ENCODE measurements at regions not wholly inside any gene's neighbourhood (a gene's known extent, or its start where the extent isn't known, plus 50 kb on each side); places are given as distances from the start of the nearest gene placed in this dataset.

- Histone ChIP-seq H2AFZ (ENCODE audit: control insufficient read depth, low read length) (no peak overlapping the region), H3K9me1 (ENCODE audit: control insufficient read depth, extremely low read depth, insufficient read depth, low read length) (no peaks in the 10 kb centered on the region), H4K20me1 (ENCODE audit: control insufficient read depth, extremely low read depth, insufficient read depth, low read length) (no peaks in the 10 kb centered on the region), H3K27me3 (ENCODE audit: control insufficient read depth, extremely low read depth, insufficient read depth, low read length) (no peaks in the 10 kb centered on the region), H3K4me3 (ENCODE audit: control insufficient read depth in 2 of 3, extremely low read depth in 1 of 3, insufficient read depth in 2 of 3, low read depth in 1 of 3, low read length in 3 of 3) (no peak overlapping the region), H3K27ac (ENCODE audit: control insufficient read depth, insufficient read depth, low read length) (no peak overlapping the region), H3K36me3 (ENCODE audit: control insufficient read depth in 2 of 2, extremely low read depth in 1 of 2, insufficient read depth in 2 of 2, low read length in 2 of 2) (no peaks in the 10 kb centered on the region), H3K4me1 (ENCODE audit: control insufficient read depth, extremely low read depth, insufficient read depth, low read length) (no peaks in the 10 kb centered on the region), H3K9ac (ENCODE audit: control insufficient read depth, extremely low read depth, insufficient read depth, low read length) (no peak overlapping the region), H3K79me2 (ENCODE audit: control insufficient read depth, insufficient read depth, low read length) (no peaks in the 10 kb centered on the region), H3K4me2 (ENCODE audit: control insufficient read depth, extremely low read depth, insufficient read depth, low read depth, low read length) (no peak overlapping the region), H3K9me3 (ENCODE audit: control insufficient read depth, low read depth, low read length) (no peaks in the 10 kb centered on the region)
- TF ChIP-seq EZH2 (IDR thresholded peaks at IDR 0.05; ENCODE audit: low read length) (no peak), CTCF (optimal IDR thresholded peaks at IDR 0.05 in 1 of 3, IDR thresholded peaks at IDR 0.05 in 1 of 3, conservative IDR thresholded peaks at IDR 0.05 in 1 of 3; ENCODE audit: extremely low read depth in 1 of 3, insufficient read depth in 2 of 3, low read length in 3 of 3) (no peak)
- FAIRE-seq (no peak), DNase-seq (ENCODE audit: low read depth, low spot score) (no peak)
- dilution Hi-C loops (cut with MboI; ENCODE audit: extremely low pct_ligation_motif_present, low sequenced_read_pairs): no loop called here
These were observed 1324.6 kb upstream of the NRXN1 start for GRCh38 chr2:52356556-52356955.

- Histone ChIP-seq H3K4me2 (ENCODE audit: control insufficient read depth, extremely low read depth, insufficient read depth, low read depth, low read length) (no peak overlapping the region), H3K27me3 (ENCODE audit: control insufficient read depth, extremely low read depth, insufficient read depth, low read length) (no peaks in the 10 kb centered on the region), H3K4me3 (ENCODE audit: control insufficient read depth in 2 of 3, extremely low read depth in 1 of 3, insufficient read depth in 2 of 3, low read depth in 1 of 3, low read length in 3 of 3) (no peak overlapping the region), H3K79me2 (ENCODE audit: control insufficient read depth, insufficient read depth, low read length) (no peaks in the 10 kb centered on the region), H3K9ac (ENCODE audit: control insufficient read depth, extremely low read depth, insufficient read depth, low read length) (no peak overlapping the region), H3K4me1 (ENCODE audit: control insufficient read depth, extremely low read depth, insufficient read depth, low read length) (no peaks in the 10 kb centered on the region), H3K36me3 (ENCODE audit: control insufficient read depth in 2 of 2, extremely low read depth in 1 of 2, insufficient read depth in 2 of 2, low read length in 2 of 2) (no peaks in the 10 kb centered on the region), H2AFZ (ENCODE audit: control insufficient read depth, low read length) (no peak overlapping the region), H3K9me1 (ENCODE audit: control insufficient read depth, extremely low read depth, insufficient read depth, low read length) (no peaks in the 10 kb centered on the region), H4K20me1 (ENCODE audit: control insufficient read depth, extremely low read depth, insufficient read depth, low read length) (no peaks in the 10 kb centered on the region), H3K9me3 (ENCODE audit: control insufficient read depth, low read depth, low read length) (no peaks in the 10 kb centered on the region), H3K27ac (ENCODE audit: control insufficient read depth, insufficient read depth, low read length) (no peak overlapping the region)
- dilution Hi-C loops (cut with MboI; ENCODE audit: extremely low pct_ligation_motif_present, low sequenced_read_pairs): no loop called here
- TF ChIP-seq CTCF (optimal IDR thresholded peaks at IDR 0.05 in 1 of 3, IDR thresholded peaks at IDR 0.05 in 1 of 3, conservative IDR thresholded peaks at IDR 0.05 in 1 of 3; ENCODE audit: extremely low read depth in 1 of 3, insufficient read depth in 2 of 3, low read length in 3 of 3): no peak
- TF ChIP-seq EZH2 (IDR thresholded peaks at IDR 0.05; ENCODE audit: low read length): no peak
- FAIRE-seq: no peak
- no peak for DNase-seq (ENCODE audit: low read depth, low spot score)
These were observed 1315.4 kb upstream of the NRXN1 start for GRCh38 chr2:52347292-52347691.
